ENCODE measurements at regions not wholly inside any gene's neighbourhood (a gene's known extent, or its start where the extent isn't known, plus 50 kb on each side); places are given as distances from the start of the nearest gene placed in this dataset.
"Not testable (repeated sequence)": the region's sequence is repeated elsewhere in the genome, so short reads cannot be mapped to it uniquely, and the experiment has no call there.

- H3K9me3 ChIP-seq: no peaks in the 10 kb centered on the region
- intact Hi-C loops (cut with DNase I; ENCODE audit: low total_unique reads) (no loop called here), in situ Hi-C loops (cut with MboI; ENCODE audit: low sequenced_read_pairs in 4 of 4) (no loop called here)
- H3K27ac ChIP-seq: no peak overlapping the region
- DNase-seq (no peak), ATAC-seq (no peak)
- TF ChIP-seq POLR2A (IDR thresholded peaks at IDR 0.05) (no peak), CTCF (IDR thresholded peaks at IDR 0.05 in 4 of 5, conservative IDR thresholded peaks at IDR 0.05 in 1 of 5) (no peak)
- no peaks in the 10 kb centered on the region for H3K36me3 ChIP-seq
- no peaks in the 10 kb centered on the region for H3K4me1 ChIP-seq
- H3K4me3 ChIP-seq: no peak overlapping the region
- H3K27me3 ChIP-seq: no peaks in the 10 kb centered on the region
Observed at GRCh38 chr3:17877299-17877698, 134.9 kb upstream of the TBC1D5 start.

- H3K4me3 ChIP-seq: no peak overlapping the region
- no peak overlapping the region for H3K27ac ChIP-seq
- in situ Hi-C loops (cut with MboI; ENCODE audit: low sequenced_read_pairs in 4 of 4) (no loop called here), intact Hi-C loops (cut with DNase I; ENCODE audit: low total_unique reads) (no loop called here)
- no peaks in the 10 kb centered on the region for H3K36me3 ChIP-seq
- no peaks in the 10 kb centered on the region for H3K4me1 ChIP-seq
- no peak for ATAC-seq
- TF ChIP-seq CTCF (IDR thresholded peaks at IDR 0.05 in 4 of 5, conservative IDR thresholded peaks at IDR 0.05 in 1 of 5) (no peak), POLR2A (IDR thresholded peaks at IDR 0.05) (no peak)
- no peak for DNase-seq
- no peaks in the 10 kb centered on the region for H3K27me3 ChIP-seq
- no peaks in the 10 kb centered on the region for H3K9me3 ChIP-seq
Observed at GRCh38 chr3:17874636-17875035, 132.2 kb upstream of the TBC1D5 start.

GRCh38 chr3:17872457-17872856 is 130.0 kb upstream of the TBC1D5 start:
- Histone ChIP-seq H3K4me3 (no peak overlapping the region), H3K36me3 (no peaks in the 10 kb centered on the region), H3K27me3 (no peaks in the 10 kb centered on the region), H3K9me3 (no peaks in the 10 kb centered on the region), H3K4me1 (no peaks in the 10 kb centered on the region), H3K27ac (no peak overlapping the region)
- TF ChIP-seq POLR2A (IDR thresholded peaks at IDR 0.05) (no peak), CTCF (IDR thresholded peaks at IDR 0.05 in 4 of 5, conservative IDR thresholded peaks at IDR 0.05 in 1 of 5) (no peak)
- intact Hi-C loops (cut with DNase I; ENCODE audit: low total_unique reads): no loop called here
- DNase-seq (no peak), ATAC-seq (no peak)
- in situ Hi-C loops (cut with MboI; ENCODE audit: low sequenced_read_pairs in 4 of 4): no loop called here

GRCh38 chr3:17865631-17866030 is 123.2 kb upstream of the TBC1D5 start:
- Histone ChIP-seq H3K9me3 (no peaks in the 10 kb centered on the region), H3K27ac (no peak overlapping the region), H3K36me3 (no peaks in the 10 kb centered on the region), H3K4me3 (no peak overlapping the region), H3K27me3 (no peaks in the 10 kb centered on the region), H3K4me1 (no peaks in the 10 kb centered on the region)
- ATAC-seq (no peak), DNase-seq (no peak)
- TF ChIP-seq CTCF (IDR thresholded peaks at IDR 0.05 in 4 of 5, conservative IDR thresholded peaks at IDR 0.05 in 1 of 5) (no peak), POLR2A (IDR thresholded peaks at IDR 0.05) (no peak)
- intact Hi-C loops (cut with DNase I; ENCODE audit: low total_unique reads): no loop called here
- in situ Hi-C loops (cut with MboI; ENCODE audit: low sequenced_read_pairs in 4 of 4): no loop called here

GRCh38 chr3:17861476-17861875 is 119.0 kb upstream of the TBC1D5 start:
- Histone ChIP-seq H3K27me3 (no peaks in the 10 kb centered on the region), H3K27ac (no peak overlapping the region), H3K9me3 (no peaks in the 10 kb centered on the region), H3K4me3 (no peak overlapping the region), H3K4me1 (no peaks in the 10 kb centered on the region), H3K36me3 (no peaks in the 10 kb centered on the region)
- TF ChIP-seq POLR2A (IDR thresholded peaks at IDR 0.05): no peak
- TF ChIP-seq CTCF (IDR thresholded peaks at IDR 0.05 in 4 of 5, conservative IDR thresholded peaks at IDR 0.05 in 1 of 5): no peak
- intact Hi-C loops (cut with DNase I; ENCODE audit: low total_unique reads) (no loop called here), in situ Hi-C loops (cut with MboI; ENCODE audit: low sequenced_read_pairs in 4 of 4) (no loop called here)
- DNase-seq (no peak), ATAC-seq (no peak)

GRCh38 chr3:17860840-17861471 is 118.5 kb upstream of the TBC1D5 start:
- H3K27ac ChIP-seq; H3K9me3 ChIP-seq; intact Hi-C loops (cut with DNase I; ENCODE audit: low total_unique reads); H3K36me3 ChIP-seq; ATAC-seq; H3K4me3 ChIP-seq; H3K4me1 ChIP-seq; H3K27me3 ChIP-seq; in situ Hi-C loops (cut with MboI; ENCODE audit: low sequenced_read_pairs in 4 of 4); DNase-seq: not testable (repeated sequence)
